ENCODE measurements at regions not wholly inside any gene's neighbourhood (a gene's known extent, or its start where the extent isn't known, plus 50 kb on each side); places are given as distances from the start of the nearest gene placed in this dataset.
"Not testable (repeated sequence)": the region's sequence is repeated elsewhere in the genome, so short reads cannot be mapped to it uniquely, and the experiment has no call there.

- DNase-seq (ENCODE audit: low spot score), result not testable (repeated sequence)
These were observed 478.8 kb downstream of the TMEM121 start for GRCh38 chr14:106004937-106005795.

GRCh38 chr14:106006043-106006442 lies 479.7 kb downstream of the TMEM121 start:
- not testable (repeated sequence) for DNase-seq (ENCODE audit: low spot score)

DNA sequence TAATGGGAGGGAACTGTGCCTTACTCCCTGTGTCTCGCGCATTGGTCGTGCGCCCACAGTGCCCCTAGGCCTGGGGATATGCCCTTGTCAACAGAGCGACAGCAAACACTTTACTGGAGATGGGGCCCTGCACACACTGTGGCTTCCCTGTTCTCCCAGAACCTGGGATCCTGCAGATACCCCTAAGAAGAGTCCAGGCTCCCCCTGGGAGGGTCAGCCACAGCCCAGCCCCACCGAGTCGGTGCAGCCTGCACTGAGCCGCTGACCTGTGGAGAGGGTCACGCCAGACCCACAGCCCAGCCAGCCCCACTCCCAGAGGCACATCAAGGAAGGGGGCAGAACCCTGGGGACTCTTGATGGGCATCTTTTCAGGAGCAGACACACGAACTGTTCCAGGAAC lies 480.3 kb downstream of the TMEM121 start:
- DNase-seq (ENCODE audit: low spot score), result not testable (repeated sequence)

- no peak for DNase-seq (ENCODE audit: low spot score)
These were observed 484.4 kb downstream of the TMEM121 start for GRCh38 chr14:106010783-106011182.

DNA sequence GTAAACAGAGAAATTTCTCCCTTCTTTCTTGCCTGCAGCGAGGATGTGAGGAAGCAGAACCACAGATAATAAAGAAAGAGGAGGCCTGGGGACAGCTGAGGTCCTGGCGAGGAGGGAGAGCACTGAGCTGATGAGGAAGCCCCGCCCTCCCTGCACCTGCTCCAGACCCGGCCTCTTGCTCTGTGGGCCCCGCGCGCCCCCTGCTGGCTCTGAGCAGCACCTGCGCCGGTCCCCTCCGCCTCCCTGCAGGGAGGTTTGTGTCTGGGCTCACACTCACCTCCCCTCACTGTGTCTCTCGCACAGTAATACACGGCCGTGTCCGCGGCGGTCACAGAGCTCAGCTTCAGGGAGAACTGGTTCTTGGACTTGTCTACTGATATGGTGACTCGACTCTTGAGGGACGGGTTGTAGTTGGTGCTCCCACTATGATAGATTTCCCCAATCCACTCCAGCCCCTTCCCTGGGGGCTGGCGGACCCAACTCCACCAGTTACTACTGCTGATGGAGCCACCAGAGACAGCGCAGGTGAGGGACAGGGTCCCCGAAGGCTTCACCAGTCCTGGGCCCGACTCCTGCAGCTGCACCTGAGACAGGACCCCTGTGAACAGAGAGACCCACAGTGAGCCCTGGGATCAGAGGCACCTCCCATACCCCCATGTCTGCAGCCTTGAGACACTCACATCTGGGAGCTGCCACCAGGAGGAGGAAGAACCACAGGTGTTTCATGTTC lies 485.4 kb downstream of the TMEM121 start:
- not testable (repeated sequence) for DNase-seq (ENCODE audit: low spot score)

GRCh38 chr14:106012361-106012725 lies 486.0 kb downstream of the TMEM121 start:
- DNase-seq (ENCODE audit: low spot score), result not testable (repeated sequence)

- DNase-seq (ENCODE audit: low spot score), result no peak
These were observed 487.5 kb downstream of the TMEM121 start for GRCh38 chr14:106013879-106014376.

- DNase-seq (ENCODE audit: low spot score), result not testable (repeated sequence)
These were observed 491.6 kb downstream of the TMEM121 start for GRCh38 chr14:106017952-106018351.

GRCh38 chr14:106021832-106022231 lies 495.4 kb downstream of the TMEM121 start:
- no peak for DNase-seq (ENCODE audit: low spot score)

- not testable (repeated sequence) for DNase-seq (ENCODE audit: low spot score)
These were observed 496.3 kb downstream of the TMEM121 start for GRCh38 chr14:106022648-106023047.

DNA sequence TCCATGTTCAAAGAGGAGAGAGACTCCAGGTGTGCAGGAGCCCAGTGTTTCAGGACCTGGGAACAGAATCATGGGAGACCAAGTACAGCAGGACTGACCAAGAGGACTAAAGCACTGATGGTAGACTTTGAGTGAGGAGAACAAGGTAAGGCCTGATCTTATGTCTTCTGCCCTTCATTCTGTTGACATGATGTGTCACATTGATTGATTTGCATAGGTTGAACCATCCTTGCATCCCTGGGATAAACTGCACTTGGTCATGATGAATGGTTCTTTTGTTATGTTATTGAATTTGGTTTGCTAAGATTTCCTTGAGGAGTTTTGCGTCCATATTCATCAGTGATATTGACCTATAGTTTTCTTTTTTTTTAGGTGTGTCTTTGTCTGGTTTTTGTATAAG lies 497.0 kb downstream of the TMEM121 start:
- no peak for DNase-seq (ENCODE audit: low spot score)

- no peak for DNase-seq (ENCODE audit: low spot score)
These were observed 498.7 kb downstream of the TMEM121 start for GRCh38 chr14:106024983-106025604.

DNA sequence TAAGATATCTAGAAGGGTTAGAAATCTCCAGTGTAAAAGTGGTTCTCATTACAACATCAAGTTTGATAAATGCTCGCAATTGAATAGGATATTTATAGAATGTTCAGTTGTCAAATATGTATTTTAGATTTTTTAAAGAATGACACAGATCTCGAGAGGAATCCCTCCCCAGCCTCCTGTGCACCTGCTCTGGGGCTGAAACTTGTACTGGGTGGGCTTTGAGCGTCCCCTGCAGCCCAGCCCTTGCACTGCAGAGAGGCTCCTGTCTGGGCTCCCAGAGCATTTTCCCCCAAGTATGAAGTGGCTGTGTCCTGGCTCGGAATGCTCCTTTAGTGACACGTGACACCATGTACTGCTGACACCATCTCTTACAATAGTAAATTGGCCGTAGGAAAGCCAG lies 499.6 kb downstream of the TMEM121 start:
- no peak for DNase-seq (ENCODE audit: low spot score)

DNA sequence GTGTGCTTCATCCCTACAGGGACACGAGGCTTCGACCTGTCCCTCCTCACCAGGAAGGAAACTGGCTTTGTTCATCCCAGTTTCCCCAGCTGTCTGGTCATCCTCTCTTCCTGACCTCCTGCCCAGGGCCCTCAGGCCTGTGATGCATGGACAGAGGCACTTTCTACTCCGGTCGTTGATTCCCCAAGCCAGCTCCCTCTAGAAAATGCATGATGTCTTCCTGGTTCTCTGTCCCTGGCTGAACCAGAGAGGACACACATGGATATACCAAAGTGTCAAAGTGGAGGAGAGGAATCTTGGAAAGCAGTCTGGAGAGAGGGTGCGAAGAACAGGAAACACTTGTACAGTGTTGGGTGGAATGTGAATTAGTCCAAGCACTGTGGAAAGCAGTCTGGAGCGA lies 501.4 kb downstream of the TMEM121 start:
- DNase-seq (ENCODE audit: low spot score), result not testable (repeated sequence)

- DNase-seq (ENCODE audit: low spot score), result no peak
These were observed 503.6 kb downstream of the TMEM121 start for GRCh38 chr14:106029959-106030358.

DNA sequence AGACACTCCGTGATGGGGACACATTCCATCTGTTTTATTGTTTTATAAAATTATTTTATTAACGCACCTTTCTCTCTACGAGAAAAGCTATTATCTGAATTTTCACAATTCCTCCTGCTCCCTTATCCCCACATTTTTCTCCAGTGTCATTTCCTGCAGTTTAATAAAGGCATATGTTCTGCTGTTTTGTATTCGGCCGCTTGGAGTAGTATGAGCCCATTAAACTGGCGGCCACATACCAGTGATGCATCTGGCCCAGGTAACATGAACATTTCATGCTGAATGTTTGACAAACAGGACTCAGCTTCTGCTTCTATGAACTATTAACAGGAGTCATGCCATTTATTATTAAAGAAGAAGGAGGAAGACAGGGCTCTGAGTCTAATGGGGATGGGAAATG lies 511.0 kb downstream of the TMEM121 start:
- DNase-seq (ENCODE audit: low spot score), result no peak

DNA sequence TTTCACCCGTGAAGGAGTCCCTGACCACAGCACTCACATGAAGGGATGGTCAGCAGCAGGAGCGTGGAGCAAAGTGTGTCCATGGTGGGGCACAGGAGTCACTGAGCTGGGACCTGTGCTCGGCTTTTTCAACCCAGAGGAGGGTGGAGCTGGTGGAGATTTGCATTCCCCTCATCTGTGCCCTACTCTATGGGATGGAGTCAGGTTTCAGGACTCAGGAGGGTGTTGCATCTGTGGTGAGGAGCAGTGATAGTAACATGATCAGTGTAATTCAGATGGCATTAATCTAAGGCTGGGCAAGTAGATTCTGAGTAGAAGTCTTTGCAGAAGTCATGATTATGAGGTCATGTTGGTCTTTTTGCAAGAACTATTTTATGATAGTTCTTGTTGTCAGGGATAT lies 511.9 kb downstream of the TMEM121 start:
- DNase-seq (ENCODE audit: low spot score), result no peak

GRCh38 chr14:106039400-106039799 lies 513.0 kb downstream of the TMEM121 start:
- no peak for DNase-seq (ENCODE audit: low spot score)

DNA sequence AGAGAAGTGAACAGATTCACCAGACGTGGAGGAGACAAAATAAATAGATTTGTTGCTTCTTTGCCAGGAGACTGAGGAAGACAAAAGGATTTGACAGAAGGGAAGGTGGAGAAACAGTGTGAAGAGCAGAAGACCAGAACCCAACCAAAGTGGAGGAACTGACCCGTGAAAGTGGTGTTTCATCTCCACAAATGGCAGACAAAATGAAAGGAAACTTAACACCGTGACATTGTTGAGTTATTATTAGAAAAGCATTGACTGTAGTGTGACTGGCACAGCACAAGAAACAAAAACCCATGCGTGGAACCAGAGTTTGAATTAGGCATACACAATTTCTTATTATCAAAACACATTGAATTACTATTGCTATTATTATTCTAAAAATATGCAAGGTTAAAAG lies 518.1 kb downstream of the TMEM121 start:
- no peak for DNase-seq (ENCODE audit: low spot score)

DNA sequence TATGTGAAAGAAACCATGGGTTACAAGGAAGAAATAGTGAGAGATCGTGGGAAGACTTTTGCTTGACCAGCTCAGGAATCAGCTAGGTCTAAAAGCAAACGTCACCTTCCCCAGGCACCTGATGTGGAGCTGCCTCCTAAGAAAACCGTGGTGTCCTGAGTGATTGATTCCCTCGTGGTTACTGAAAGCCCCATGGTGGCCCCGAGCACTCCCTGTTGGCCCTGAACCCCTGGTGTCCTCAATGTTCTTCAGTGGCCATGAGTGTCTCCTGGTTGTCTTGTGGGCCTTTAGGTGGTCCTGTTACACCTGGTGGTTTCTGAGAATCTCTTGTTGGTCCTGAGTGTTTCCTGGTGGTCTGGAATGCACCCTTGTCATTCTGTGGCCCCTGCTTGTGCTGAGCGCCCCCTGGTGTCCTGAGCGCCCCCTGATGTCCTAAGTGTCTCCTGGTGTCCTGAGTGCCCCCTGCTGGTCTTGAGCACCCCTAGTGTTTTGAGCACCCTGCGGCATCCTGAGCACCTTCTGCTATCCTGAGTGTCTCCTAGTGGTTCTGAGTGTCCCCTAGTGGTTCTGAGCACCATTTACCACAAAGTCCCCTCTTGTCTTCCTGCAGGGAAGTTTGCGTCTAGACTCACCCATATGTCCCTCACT lies 518.7 kb downstream of the TMEM121 start:
- no peak for DNase-seq (ENCODE audit: low spot score)

DNA sequence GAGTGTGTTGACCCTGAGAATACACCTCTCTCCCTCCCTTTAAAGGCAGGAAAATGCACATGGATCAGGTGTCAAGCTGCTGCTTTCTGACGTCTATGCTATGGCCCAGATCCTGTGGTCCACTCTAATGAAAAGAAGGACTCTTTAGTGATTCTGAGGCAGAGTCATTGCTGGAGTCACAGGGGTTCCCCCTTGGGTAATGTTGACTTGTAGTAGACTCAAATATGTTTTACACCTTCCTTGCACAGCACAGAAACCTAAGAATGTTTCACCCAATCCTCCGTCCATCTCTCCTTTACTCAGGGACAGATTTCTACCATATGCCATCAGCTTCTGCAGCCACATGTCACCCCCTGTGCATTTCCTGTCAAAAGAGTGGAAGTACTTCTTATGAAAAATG lies 525.4 kb downstream of the TMEM121 start:
- no peak for DNase-seq (ENCODE audit: low spot score)

DNA sequence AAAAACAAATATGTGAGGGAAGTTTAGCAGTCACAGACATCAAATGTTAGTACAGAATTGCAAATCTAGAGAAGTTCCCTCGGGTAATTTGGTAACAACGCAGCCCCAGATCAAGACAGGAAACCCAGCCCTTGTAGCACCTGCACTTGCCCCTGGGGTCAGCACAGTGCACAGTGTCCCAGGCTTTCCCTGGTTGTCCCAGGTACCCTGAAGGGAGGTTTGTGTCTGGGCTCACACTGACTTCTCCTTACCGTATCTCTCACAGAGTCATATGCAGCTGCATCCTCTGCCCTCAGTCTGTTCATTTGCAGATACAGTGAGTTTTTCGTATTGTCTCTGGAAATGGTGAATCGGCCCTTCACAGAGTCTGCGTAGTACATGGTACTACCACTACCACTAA lies 528.9 kb downstream of the TMEM121 start:
- no peak for DNase-seq (ENCODE audit: low spot score)
